ENCODE measurements at regions not wholly inside any gene's neighbourhood (a gene's known extent, or its start where the extent isn't known, plus 50 kb on each side); places are given as distances from the start of the nearest gene placed in this dataset.

GRCh38 chr13:105452895-105453294 lies 1082.6 kb downstream of the EFNB2 start:
- no peak for TF ChIP-seq GATA2 (IDR thresholded peaks at IDR 0.05; ENCODE audit: low read depth, low read length)
- TF ChIP-seq GATA3 (IDR thresholded peaks at IDR 0.05; ENCODE audit: low read depth, low read length) = no peak

DNA sequence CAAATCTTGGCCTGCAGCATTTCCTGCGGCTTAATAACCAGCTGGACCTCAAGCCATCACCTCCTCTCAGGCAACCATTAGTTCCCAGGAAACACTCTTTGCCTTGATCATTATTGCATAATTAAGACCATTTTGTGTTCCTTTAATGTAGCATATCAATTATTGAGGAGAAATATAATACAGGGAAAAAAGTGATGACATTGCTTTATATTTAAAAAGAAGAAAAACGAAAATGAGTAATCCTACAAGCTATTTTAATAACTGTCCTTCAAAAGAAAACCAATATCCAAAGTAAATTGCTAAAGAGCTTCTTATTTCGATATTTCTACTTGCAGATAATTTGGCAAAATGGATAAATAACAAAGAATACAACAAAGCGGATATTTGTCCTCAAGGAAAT lies 1084.7 kb downstream of the EFNB2 start:
- no peak for TF ChIP-seq GATA3 (IDR thresholded peaks at IDR 0.05; ENCODE audit: low read depth, low read length)
- TF ChIP-seq GATA2 (IDR thresholded peaks at IDR 0.05; ENCODE audit: low read depth, low read length) = no peak

DNA sequence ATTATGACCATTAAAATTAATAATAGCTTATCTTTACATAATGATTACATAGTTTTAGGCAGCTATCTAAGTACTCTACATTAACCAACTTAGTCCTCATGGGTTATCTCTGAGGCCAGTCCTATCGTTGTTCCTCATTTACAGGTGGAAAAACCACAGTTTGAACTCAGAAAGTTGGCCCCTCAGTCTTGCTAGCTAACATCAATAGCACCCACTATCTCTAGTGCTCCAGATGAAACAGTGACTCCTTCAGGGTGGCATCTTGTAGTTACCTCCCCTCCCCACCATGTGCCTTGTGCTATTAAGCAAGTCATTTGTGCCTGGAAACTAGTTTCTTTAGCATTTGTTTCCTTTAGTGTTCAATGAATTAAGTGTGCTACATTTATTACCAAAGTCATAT lies 1086.7 kb downstream of the EFNB2 start:
- TF ChIP-seq GATA2 (IDR thresholded peaks at IDR 0.05; ENCODE audit: low read depth, low read length) (no peak), GATA3 (IDR thresholded peaks at IDR 0.05; ENCODE audit: low read depth, low read length) (no peak)

DNA sequence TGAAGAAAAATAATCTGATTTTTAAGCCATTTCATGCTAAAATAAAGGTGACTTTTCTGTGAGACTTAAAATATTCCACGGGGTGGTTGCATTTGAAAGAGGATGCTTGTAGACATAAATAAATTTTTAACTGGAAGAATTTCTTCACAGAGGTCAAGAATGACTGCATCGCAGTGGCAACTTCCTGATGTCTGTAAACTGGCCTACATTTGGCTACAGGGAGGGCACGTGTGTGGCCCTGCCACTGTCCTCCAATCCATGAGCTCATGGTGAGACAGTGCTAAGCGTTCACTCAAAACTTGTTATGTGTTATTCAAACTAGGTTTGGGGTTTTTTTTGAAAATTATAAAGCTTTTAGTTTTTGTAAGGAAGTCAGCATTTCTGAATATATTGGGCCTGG lies 1089.3 kb downstream of the EFNB2 start:
- TF ChIP-seq GATA2 (IDR thresholded peaks at IDR 0.05; ENCODE audit: low read depth, low read length) = no peak
- TF ChIP-seq GATA3 (IDR thresholded peaks at IDR 0.05; ENCODE audit: low read depth, low read length) = no peak

GRCh38 chr13:105445796-105446195 lies 1089.7 kb downstream of the EFNB2 start:
- TF ChIP-seq GATA2 (IDR thresholded peaks at IDR 0.05; ENCODE audit: low read depth, low read length) (no peak), GATA3 (IDR thresholded peaks at IDR 0.05; ENCODE audit: low read depth, low read length) (no peak)

DNA sequence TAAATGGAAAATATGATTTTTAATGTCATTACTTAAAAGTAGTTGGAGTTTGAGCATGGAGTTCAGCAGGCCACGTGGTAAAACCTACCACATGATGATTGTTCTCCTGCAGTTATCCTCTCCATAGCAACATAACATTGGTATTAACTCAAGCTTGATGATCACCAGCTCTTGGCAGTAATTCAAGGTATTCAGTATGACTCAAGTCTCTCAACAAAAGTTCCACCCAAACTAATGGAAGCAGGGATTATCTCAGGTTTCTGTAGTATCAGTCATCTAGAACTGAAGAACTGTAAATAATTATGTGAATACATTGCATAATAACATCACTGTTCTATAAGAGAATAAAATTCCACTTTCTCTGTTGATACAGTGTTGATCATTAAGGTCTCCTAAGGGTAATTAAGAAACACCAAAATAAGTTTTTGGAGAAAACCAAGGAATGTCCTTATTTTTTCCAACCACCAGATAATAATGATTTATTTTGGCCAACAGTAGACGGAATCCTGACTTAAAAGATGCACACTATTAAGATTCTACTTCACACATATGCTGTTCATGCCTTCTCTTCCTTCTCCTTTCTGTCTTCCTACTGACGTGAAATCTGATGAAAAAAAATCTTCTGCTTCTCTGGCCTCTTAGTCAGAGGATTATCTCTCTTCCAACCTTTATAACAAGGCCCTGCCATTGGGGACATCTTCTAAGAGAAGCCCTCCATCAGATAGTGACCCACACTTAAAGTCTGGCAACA lies 1092.3 kb downstream of the EFNB2 start:
- no peak for TF ChIP-seq GATA2 (IDR thresholded peaks at IDR 0.05; ENCODE audit: low read depth, low read length)
- no peak for TF ChIP-seq GATA3 (IDR thresholded peaks at IDR 0.05; ENCODE audit: low read depth, low read length)

DNA sequence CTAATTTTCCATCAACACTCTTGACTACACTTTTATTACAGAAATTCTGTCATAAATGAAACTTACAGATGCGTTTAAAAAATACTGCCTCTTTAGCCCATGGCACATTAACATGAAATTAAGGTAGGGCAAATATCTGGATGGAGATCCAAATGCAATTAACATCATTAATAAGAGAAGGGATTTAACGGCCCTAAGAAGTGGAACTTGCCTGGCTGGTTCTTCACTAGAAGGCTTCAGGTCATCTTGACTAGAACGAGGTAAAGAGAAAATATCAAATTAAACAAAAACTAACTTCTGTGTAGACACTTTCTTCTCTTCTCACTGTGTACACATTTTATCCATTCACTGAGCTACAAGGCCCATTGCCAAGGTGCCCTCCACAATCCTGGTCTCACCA lies 1093.4 kb downstream of the EFNB2 start:
- TF ChIP-seq GATA2 (IDR thresholded peaks at IDR 0.05; ENCODE audit: low read depth, low read length) = no peak
- no peak for TF ChIP-seq GATA3 (IDR thresholded peaks at IDR 0.05; ENCODE audit: low read depth, low read length)

- TF ChIP-seq GATA2 (IDR thresholded peaks at IDR 0.05; ENCODE audit: low read depth, low read length) = no peak
- TF ChIP-seq GATA3 (IDR thresholded peaks at IDR 0.05; ENCODE audit: low read depth, low read length) = no peak
These were observed 1094.3 kb downstream of the EFNB2 start for GRCh38 chr13:105441051-105441750.

DNA sequence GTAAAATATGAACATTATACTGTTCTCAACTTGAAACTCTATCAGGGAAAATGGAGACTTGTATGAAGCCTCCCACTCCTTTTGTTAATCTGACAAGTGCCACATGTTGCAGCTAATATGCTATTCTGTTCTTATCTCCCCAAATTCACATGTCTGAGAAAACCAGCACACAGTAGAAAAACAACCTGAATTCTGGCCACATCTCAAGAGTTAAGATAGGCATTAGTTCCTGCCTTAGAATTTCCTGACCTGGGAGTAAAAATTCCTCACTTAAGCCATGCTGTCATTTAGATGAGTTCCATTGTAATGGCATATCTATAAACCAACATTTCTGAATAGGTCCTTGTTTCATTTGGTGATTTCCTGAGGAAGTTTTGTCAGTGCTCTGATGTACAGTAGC lies 1098.5 kb downstream of the EFNB2 start:
- TF ChIP-seq GATA3 (IDR thresholded peaks at IDR 0.05; ENCODE audit: low read depth, low read length) (no peak), GATA2 (IDR thresholded peaks at IDR 0.05; ENCODE audit: low read depth, low read length) (no peak; the same call in 1 of the 2 replicates)

GRCh38 chr13:105432438-105432837 lies 1103.0 kb downstream of the EFNB2 start:
- TF ChIP-seq GATA3 (IDR thresholded peaks at IDR 0.05; ENCODE audit: low read depth, low read length) (no peak), GATA2 (IDR thresholded peaks at IDR 0.05; ENCODE audit: low read depth, low read length) (no peak)

DNA sequence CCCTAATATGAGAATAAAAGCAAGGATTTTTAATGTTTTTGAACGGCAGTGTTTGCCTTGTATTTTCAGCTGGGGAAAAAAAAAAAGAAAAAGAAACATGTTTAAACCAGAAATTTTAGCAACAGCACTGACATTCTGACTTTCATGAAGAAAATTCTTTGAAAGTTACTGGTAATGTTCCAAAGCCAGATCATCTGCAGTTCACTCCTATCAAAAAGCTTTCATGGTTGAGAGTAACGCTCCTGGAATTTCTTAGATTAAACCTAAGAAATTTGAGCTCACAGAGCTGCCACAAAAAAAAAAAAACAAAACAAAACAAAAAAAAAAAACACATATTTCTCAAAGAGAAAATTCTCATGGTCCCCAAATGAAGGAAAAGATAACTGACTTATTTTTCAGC lies 1106.7 kb downstream of the EFNB2 start:
- TF ChIP-seq GATA2 (IDR thresholded peaks at IDR 0.05; ENCODE audit: low read depth, low read length) = no peak
- TF ChIP-seq GATA3 (IDR thresholded peaks at IDR 0.05; ENCODE audit: low read depth, low read length) = no peak

DNA sequence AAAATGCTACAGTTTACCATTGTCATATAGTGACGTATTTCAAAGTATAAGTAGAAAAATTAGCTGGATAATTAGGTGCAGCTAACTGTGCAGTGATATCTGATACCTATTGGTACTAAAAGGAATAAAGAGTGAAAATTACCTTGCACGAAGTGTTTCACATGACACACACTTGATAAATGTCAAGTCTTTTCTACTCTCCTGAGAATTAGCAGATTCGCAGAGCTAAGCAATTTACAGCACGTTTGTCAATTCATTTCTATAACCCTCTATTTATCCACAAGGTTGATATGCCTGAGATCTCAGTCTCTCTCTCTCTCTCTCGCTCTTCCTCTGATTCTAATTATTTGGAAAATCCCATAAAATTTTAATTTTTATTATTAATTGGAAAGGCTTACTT lies 1109.0 kb downstream of the EFNB2 start:
- TF ChIP-seq GATA3 (IDR thresholded peaks at IDR 0.05; ENCODE audit: low read depth, low read length) (no peak), GATA2 (IDR thresholded peaks at IDR 0.05; ENCODE audit: low read depth, low read length) (no peak)

DNA sequence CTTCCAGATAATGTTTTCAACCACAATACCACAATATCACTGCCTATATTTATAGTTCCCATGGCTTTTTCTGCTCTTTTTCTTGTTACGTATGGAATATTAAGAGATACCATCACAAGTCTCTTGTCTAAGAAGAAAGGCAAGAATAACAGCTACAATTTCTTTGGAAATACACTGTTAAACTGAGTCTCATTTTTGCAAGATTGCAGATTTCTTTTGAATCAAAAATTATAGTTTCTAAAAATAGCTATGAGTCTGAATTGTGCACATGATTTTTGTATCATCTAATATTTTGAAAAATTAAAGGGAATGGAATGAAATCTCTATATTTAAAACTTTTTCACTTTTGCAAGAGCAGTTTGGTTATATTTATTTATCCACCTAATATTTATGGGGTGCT lies 1120.8 kb downstream of the EFNB2 start:
- no peak for TF ChIP-seq GATA2 (IDR thresholded peaks at IDR 0.05; ENCODE audit: low read depth, low read length)
- no peak for TF ChIP-seq GATA3 (IDR thresholded peaks at IDR 0.05; ENCODE audit: low read depth, low read length)

- TF ChIP-seq GATA3 (IDR thresholded peaks at IDR 0.05; ENCODE audit: low read depth, low read length) (no peak), GATA2 (IDR thresholded peaks at IDR 0.05; ENCODE audit: low read depth, low read length) (no peak)
These were observed 1123.3 kb downstream of the EFNB2 start for GRCh38 chr13:105412171-105412570.

- TF ChIP-seq GATA2 (IDR thresholded peaks at IDR 0.05; ENCODE audit: low read depth, low read length) (no peak), GATA3 (IDR thresholded peaks at IDR 0.05; ENCODE audit: low read depth, low read length) (no peak)
These were observed 1124.9 kb downstream of the EFNB2 start for GRCh38 chr13:105410602-105411001.

Data from SH-SY5Y (cell line).